Neuronal stem cell (in vitro differentiated cells): ENCODE measurements at regions not wholly inside any gene's neighbourhood (a gene's known extent, or its start where the extent isn't known, plus 50 kb on each side); places are given as distances from the start of the nearest gene placed in this dataset.
A peak's percentile ranks its signal among the peaks of the same experiment; 100 is the strongest.

Source experiments
- DNase-seq: peaks from one replicate; pipeline ENCODE4 v3.0.0-alpha.2; 2013; ENCODE audit warnings: low spot score
- H2AFZ ChIP-seq: one replicate; pipeline ENCODE4 v1.6.1; 2013; ENCODE audit warnings: mild to moderate bottlenecking, low read length, inconsistent platforms
- H2AK5ac ChIP-seq: 2 replicates; pipeline ENCODE4 v1.6.1; 2013; ENCODE audit warnings: low read depth, mild to moderate bottlenecking, inconsistent platforms, low read length, moderate library complexity, mixed read lengths
- H2BK120ac ChIP-seq: 2 replicates; pipeline ENCODE4 v1.6.1; 2013; ENCODE audit warnings: low read depth, mild to moderate bottlenecking, inconsistent platforms, low read length, moderate library complexity, mixed read lengths
- H2BK12ac ChIP-seq: one replicate; pipeline ENCODE4 v1.6.1; 2013; ENCODE audit warnings: low read length, inconsistent platforms
- H2BK15ac ChIP-seq: 2 replicates; pipeline ENCODE4 v1.6.1; 2013; ENCODE audit warnings: mild to moderate bottlenecking, low read length, inconsistent platforms, mixed read lengths
- H2BK5ac ChIP-seq: one replicate; pipeline ENCODE4 v1.6.1; 2013; ENCODE audit warnings: inconsistent platforms, mild to moderate bottlenecking, low read length, moderate library complexity
- H3K14ac ChIP-seq: one replicate; pipeline ENCODE4 v1.6.1; 2013; ENCODE audit warnings: low read length, inconsistent platforms
- H3K18ac ChIP-seq: 2 replicates; pipeline ENCODE4 v1.6.1; 2013; ENCODE audit warnings: low read length, inconsistent platforms
- H3K23ac ChIP-seq: 2 replicates; pipeline ENCODE4 v1.6.1; 2013; ENCODE audit warnings: low read depth, mild to moderate bottlenecking, mixed read lengths, low read length, inconsistent platforms; ENCODE audit not compliant: poor library complexity
- H3K27ac ChIP-seq: replicated peaks from 3 replicates; pipeline ENCODE4 v1.5.1; 2013; ENCODE audit warnings: low read length, inconsistent platforms
- H3K27me3 ChIP-seq, 3 experiments: 2 replicates each; pipeline ENCODE4 v1.6.1; 2013; ENCODE audit warnings: low read length in 3 of 3, mild to moderate bottlenecking in 2 of 3, inconsistent platforms in 1 of 3, low read depth in 1 of 3, mixed read lengths in 1 of 3, moderate library complexity in 1 of 3; ENCODE audit not compliant: control insufficient read depth in 3 of 3, insufficient read depth in 3 of 3
- H3K36me3 ChIP-seq, 2 donors: replicated peaks in 1 of 2; 2 replicates each; pipeline ENCODE4 v1.6.1; 2013; ENCODE audit warnings: low read length in 2 of 2; ENCODE audit not compliant: control insufficient read depth in 2 of 2, insufficient read depth in 2 of 2
- H3K4ac ChIP-seq: 2 replicates; pipeline ENCODE4 v1.6.1; 2013; ENCODE audit warnings: inconsistent platforms, mild to moderate bottlenecking, low read length, moderate library complexity
- H3K4me1 ChIP-seq, 2 donors: 1 replicate in 1 of 2; 2 replicates in 1 of 2; pipeline ENCODE4 v1.6.1; 2013; ENCODE audit warnings: low read length in 2 of 2, low read depth in 1 of 2; ENCODE audit not compliant: control insufficient read depth in 2 of 2, insufficient read depth in 1 of 2
- H3K4me2 ChIP-seq: one replicate; pipeline ENCODE4 v1.6.1; 2013; ENCODE audit warnings: mild to moderate bottlenecking, low read length, inconsistent platforms; ENCODE audit not compliant: insufficient read depth, poor library complexity, severe bottlenecking
- H3K4me3 ChIP-seq, 2 donors: 2 replicates each; pipeline ENCODE4 v1.5.1; 2013; ENCODE audit warnings: low read length in 2 of 2, mild to moderate bottlenecking in 2 of 2, inconsistent platforms in 1 of 2, moderate library complexity in 1 of 2
- H3K79me1 ChIP-seq: one replicate; pipeline ENCODE4 v1.6.1; 2013; ENCODE audit warnings: low read depth, mild to moderate bottlenecking, inconsistent platforms, low read length, moderate library complexity
- H3K9ac ChIP-seq: one replicate; pipeline ENCODE4 v1.6.1; 2013; ENCODE audit warnings: mild to moderate bottlenecking, low read depth, low read length, inconsistent platforms; ENCODE audit not compliant: poor library complexity
- H3K9me3 ChIP-seq, 2 donors: replicated peaks in 1 of 2; 2 replicates each; pipeline versions ENCODE3 to v1.6.1; 2013; ENCODE audit warnings: low read length in 2 of 2, mild to moderate bottlenecking in 2 of 2, inconsistent platforms in 1 of 2, low read depth in 1 of 2, mixed read lengths in 1 of 2, moderate library complexity in 1 of 2; ENCODE audit not compliant: control insufficient read depth in 2 of 2, insufficient read depth in 1 of 2
- H4K8ac ChIP-seq: one replicate; pipeline ENCODE4 v1.6.1; 2013; ENCODE audit warnings: low read depth, mild to moderate bottlenecking, inconsistent platforms, low read length, moderate library complexity
- H4K91ac ChIP-seq: one replicate; pipeline ENCODE4 v1.6.1; 2013; ENCODE audit warnings: low read length, low read depth, mild to moderate bottlenecking, inconsistent platforms; ENCODE audit not compliant: poor library complexity
- WGBS, 2 donors: extraction: QIAGEN DNeasy Blood & Tissue Kit; methylation state at CpG; one replicate each; pipeline ENCODE4 v1.1.7; 2013; ENCODE audit warnings: missing lambda C conversion rate in 2 of 2, mixed read lengths in 1 of 2; ENCODE audit not compliant: insufficient read length in 2 of 2, insufficient replicate concordance in 1 of 2; ENCODE audit errors: extremely low coverage in 2 of 2; 5-methylcytosine and 5-hydroxymethylcytosine counted together

DNA sequence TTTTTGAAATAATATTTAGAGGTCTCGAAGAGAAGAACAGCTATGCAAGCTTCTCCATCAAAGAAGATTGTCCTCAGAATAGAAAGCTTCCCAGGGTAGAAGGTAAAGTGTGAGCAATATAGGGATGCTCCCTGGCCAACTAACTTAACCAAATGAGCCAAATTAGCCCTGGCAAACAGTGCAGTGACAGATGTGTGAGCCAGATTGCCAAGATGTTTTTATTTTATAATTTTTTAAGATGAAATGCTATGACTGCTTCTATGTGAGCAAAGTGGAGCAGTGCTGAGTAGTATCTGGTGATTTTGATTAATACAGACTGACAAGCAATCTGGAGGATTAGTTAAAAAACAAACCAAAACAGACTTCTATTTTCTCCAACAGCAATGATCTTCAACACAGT lies 202.1 kb downstream of the NOVA1 start:
- Histone ChIP-seq H2BK15ac (no peak overlapping the region), H3K23ac (no peak overlapping the region), H3K27me3 (no peaks in the 10 kb centered on the region), H4K8ac (no peak overlapping the region), H3K9ac (no peak overlapping the region), H3K18ac (no peak overlapping the region), H3K4me2 (no peak overlapping the region), H4K91ac (no peak overlapping the region), H2BK5ac (no peak overlapping the region), H2BK120ac (no peak overlapping the region), H3K79me1 (no peaks in the 10 kb centered on the region), H2AFZ (no peak overlapping the region), H3K9me3 (no peaks in the 10 kb centered on the region), H2AK5ac (no peak overlapping the region), H2BK12ac (no peak overlapping the region), H3K27ac (no peak overlapping the region), H3K4me3 (no peak overlapping the region), H3K4ac (no peak overlapping the region), H3K36me3 (no peaks in the 10 kb centered on the region), H3K4me1 (peaks cover 2 to 17% of the 10 kb centered on the region in 2 donors), H3K14ac (no peak overlapping the region)
- no peak for DNase-seq
- no CpG with 5 or more reads among the region's 1 CpG for WGBS, 2 donors

DNA sequence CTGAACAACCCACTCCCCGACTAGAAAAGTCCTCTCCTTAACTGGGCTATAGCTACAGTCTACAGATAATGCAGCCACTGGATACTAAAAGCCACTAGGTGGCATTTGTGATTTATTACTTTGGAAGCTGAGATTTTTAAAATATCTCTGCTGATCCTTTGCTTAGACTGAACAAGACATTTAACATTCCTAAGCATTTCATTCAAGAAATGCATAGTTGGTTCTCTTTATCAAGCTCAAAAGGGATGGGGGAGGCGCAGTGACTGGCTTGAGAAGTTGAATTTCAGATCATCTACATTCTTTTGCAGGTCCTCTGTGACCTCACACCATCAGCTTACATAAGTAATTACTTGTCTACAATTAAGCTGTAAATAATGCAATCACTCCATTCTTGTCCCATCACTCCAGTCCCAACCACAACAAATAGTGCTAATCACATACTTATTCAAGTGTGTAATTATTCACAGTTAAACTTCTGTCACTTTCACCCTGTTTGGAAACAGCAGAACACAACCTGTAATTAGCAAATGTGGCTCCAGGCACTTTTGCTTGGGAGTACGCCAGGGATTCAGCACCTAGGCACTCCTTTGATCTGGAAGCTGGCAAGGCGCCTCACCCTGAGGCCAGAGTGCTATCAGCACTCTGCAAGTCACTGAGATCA lies 203.6 kb downstream of the NOVA1 start:
- H3K36me3 ChIP-seq, result no peaks in the 10 kb centered on the region
- no peak overlapping the region for H3K18ac ChIP-seq
- H3K79me1 ChIP-seq, result no peaks in the 10 kb centered on the region
- H2BK120ac ChIP-seq, result no peak overlapping the region
- H3K23ac ChIP-seq, result no peak overlapping the region
- no peak overlapping the region for H2AK5ac ChIP-seq
- WGBS, 2 donors, result no CpG with 5 or more reads among the region's 4 CpGs
- H3K9me3 ChIP-seq, result no peaks in the 10 kb centered on the region
- no peak overlapping the region for H3K4me2 ChIP-seq
- peak; percentile 9 for DNase-seq
- H2BK5ac ChIP-seq, result no peak overlapping the region
- no peak overlapping the region for H2BK12ac ChIP-seq
- H2BK15ac ChIP-seq, result no peak overlapping the region
- peaks cover 2 to 26% of the 10 kb centered on the region in 2 donors for H3K4me1 ChIP-seq
- no peak overlapping the region for H3K9ac ChIP-seq
- H2AFZ ChIP-seq, result peak overlapping the region; percentile 2
- no peak overlapping the region for H4K91ac ChIP-seq
- H3K14ac ChIP-seq, result no peak overlapping the region
- H3K4me3 ChIP-seq, result no peak overlapping the region
- H3K27me3 ChIP-seq, result no peaks in the 10 kb centered on the region
- H4K8ac ChIP-seq, result no peak overlapping the region
- H3K4ac ChIP-seq, result no peak overlapping the region
- no peak overlapping the region for H3K27ac ChIP-seq

DNA sequence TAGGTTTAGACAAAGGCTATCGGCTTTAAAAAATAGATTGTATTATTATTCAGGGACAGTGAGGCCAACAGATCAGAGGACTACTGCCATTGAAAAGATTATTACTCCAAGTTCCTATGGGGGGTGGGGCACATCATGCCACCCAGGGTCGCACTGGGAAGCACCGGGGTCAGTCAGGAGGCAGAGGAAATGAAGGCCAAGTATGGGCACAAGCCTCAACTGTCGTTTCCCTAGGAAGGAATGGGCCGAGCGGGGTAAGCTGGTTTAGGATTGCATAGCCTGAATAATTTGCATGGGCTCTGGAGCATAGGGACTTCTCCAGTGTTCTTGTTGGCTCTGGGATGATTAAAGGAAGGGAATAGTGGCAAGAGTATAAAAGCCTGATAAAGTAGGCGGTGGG lies 205.3 kb downstream of the NOVA1 start:
- Histone ChIP-seq H2AFZ (no peak overlapping the region), H3K14ac (no peak overlapping the region), H3K4ac (no peak overlapping the region), H3K27me3 (no peaks in the 10 kb centered on the region), H3K23ac (no peak overlapping the region), H4K91ac (no peak overlapping the region), H2BK15ac (no peak overlapping the region), H2AK5ac (no peak overlapping the region), H3K27ac (no peak overlapping the region), H2BK5ac (no peak overlapping the region), H3K4me1 (peaks cover 2 to 33% of the 10 kb centered on the region in 2 donors), H3K36me3 (no peaks in the 10 kb centered on the region), H3K4me3 (no peak overlapping the region), H3K18ac (no peak overlapping the region), H3K79me1 (no peaks in the 10 kb centered on the region), H3K9ac (no peak overlapping the region), H2BK12ac (no peak overlapping the region), H4K8ac (no peak overlapping the region), H2BK120ac (no peak overlapping the region), H3K9me3 (no peaks in the 10 kb centered on the region), H3K4me2 (no peak overlapping the region)
- DNase-seq, result no peak
- WGBS, 2 donors, result no CpG with 5 or more reads among the region's 7 CpGs

DNA sequence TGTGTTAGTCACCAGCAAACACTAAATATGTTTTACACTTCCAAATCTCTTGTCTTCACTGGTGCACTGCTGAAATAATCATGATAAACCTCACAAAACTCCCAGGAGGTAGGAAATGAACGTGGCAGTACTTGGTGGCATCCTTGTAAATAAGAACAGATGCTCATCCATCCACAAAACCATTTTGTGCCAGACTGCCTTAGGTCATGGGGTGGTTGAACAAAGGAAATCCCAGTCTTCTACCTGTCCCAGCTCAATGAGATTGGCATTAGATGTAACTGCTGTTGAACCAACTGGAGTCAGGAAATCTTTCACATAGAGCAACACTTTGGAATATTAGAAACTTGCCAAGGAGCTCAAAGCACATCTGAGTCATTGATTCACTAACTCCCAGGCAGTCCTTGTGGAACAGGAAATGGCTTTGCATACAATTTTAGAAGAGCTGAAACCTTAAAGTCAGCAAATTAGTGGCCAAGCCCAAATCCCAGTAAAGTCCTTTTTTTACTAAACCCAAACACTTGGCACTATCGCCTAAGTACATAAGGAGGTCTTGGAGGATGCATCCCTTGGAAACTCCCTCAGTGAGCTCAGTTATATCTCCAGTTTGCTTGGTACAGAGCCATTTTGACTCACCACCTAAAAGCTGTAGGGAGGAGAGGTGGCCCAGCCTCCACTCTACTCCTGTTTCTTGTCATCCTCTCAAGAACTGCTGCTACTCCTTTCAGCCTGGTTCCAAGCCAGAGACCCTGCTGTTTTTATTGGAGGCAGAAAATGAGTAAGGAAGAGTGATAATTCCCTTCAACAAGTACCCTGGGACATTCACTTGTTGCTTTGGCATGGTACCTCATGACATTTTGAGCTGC lies 208.0 kb downstream of the NOVA1 start:
- Histone ChIP-seq H3K9ac (no peak overlapping the region), H3K14ac (no peak overlapping the region), H4K8ac (no peak overlapping the region), H2BK12ac (no peak overlapping the region), H3K27ac (no peak overlapping the region), H2AK5ac (no peak overlapping the region), H3K9me3 (no peaks in the 10 kb centered on the region), H3K36me3 (no peaks in the 10 kb centered on the region), H4K91ac (no peak overlapping the region), H3K4me2 (no peak overlapping the region), H3K23ac (no peak overlapping the region), H3K18ac (no peak overlapping the region), H3K4me3 (no peak overlapping the region), H3K27me3 (no peaks in the 10 kb centered on the region), H2BK15ac (no peak overlapping the region), H2BK120ac (no peak overlapping the region), H3K79me1 (no peaks in the 10 kb centered on the region), H2AFZ (no peak overlapping the region), H2BK5ac (no peak overlapping the region), H3K4me1 (peaks cover 2 to 33% of the 10 kb centered on the region in 2 donors), H3K4ac (no peak overlapping the region)
- DNase-seq, result no peak
- no CpG with 5 or more reads among the region's 2 CpGs for WGBS, 2 donors
